ENCODE measurements at regions not wholly inside any gene's neighbourhood (a gene's known extent, or its start where the extent isn't known, plus 50 kb on each side); places are given as distances from the start of the nearest gene placed in this dataset.

GRCh38 chr4:8770518-8771257, 101.0 kb downstream of the HMX1 start:
- 37% methylated on average over 20 of the region's 20 CpGs for WGBS (ENCODE audit: insufficient coverage, insufficient replicate concordance, low lambda C conversion rate, missing lambda C conversion rate)
- no peak for DNase-seq (ENCODE audit: low read depth, low spot score)
- Histone ChIP-seq H3K4me3 (no peak overlapping the region), H3K27me3 (replicated peaks in 1 of 2; ENCODE audit: control insufficient read depth in 2 of 2, insufficient read depth in 2 of 2, low read length in 1 of 2) (no peaks in the 10 kb centered on the region), H3K36me3 (ENCODE audit: control insufficient read depth in 2 of 2, insufficient read depth in 2 of 2, low read length in 1 of 2) (no peaks in the 10 kb centered on the region), H3K79me2 (ENCODE audit: control insufficient read depth, insufficient read depth, low read length) (no peaks in the 10 kb centered on the region), H4K20me1 (ENCODE audit: control insufficient read depth, insufficient read depth) (no peaks in the 10 kb centered on the region), H3K4me1 (ENCODE audit: control insufficient read depth, insufficient read depth, low read length) (no peaks in the 10 kb centered on the region), H3K4me2 (ENCODE audit: control insufficient read depth, insufficient read depth) (no peak overlapping the region), H3K9ac (ENCODE audit: control insufficient read depth, insufficient read depth, low read length) (no peak overlapping the region), H3K27ac (ENCODE audit: control insufficient read depth, insufficient read depth) (no peak overlapping the region), H3K9me3 (replicated peaks; ENCODE audit: control insufficient read depth, insufficient read depth, low read length) (no peaks in the 10 kb centered on the region), H2AFZ (ENCODE audit: control insufficient read depth, low read depth, low read length) (no peak overlapping the region)
- ChIA-PET CTCF (no interaction called here), RAD21 (ENCODE audit: unreplicated experiment) (no interaction called here), POLR2A (no interaction called here), SMC1A (ENCODE audit: uncharacterized antibody, unreplicated experiment) (no interaction called here)
- no peak for ATAC-seq
- FAIRE-seq, result no peak
- intact Hi-C loops (cut with micrococcal nuclease; ENCODE audit: unreplicated experiment), result no loop called here
- no TSS peak for BruUV-seq (replicated peaks)
- in situ Hi-C loops (cut with MboI), result no loop called here
- TF ChIP-seq ZBED1 (IDR thresholded peaks at IDR 0.05; ENCODE audit: borderline replicate concordance) (no peak), HDAC2 (IDR thresholded peaks at IDR 0.05) (no peak), SREBF2 (IDR thresholded peaks at IDR 0.05; ENCODE audit: low read length) (no peak), WRNIP1 (IDR thresholded peaks at IDR 0.05; ENCODE audit: borderline replicate concordance, low read depth, low read length) (no peak), USF2 (IDR thresholded peaks at IDR 0.05; ENCODE audit: borderline replicate concordance, low read depth, low read length) (no peak), JUNB (IDR thresholded peaks at IDR 0.05) (no peak), BHLHE40 (IDR thresholded peaks at IDR 0.05; ENCODE audit: borderline replicate concordance in 1 of 2, low read depth in 2 of 2, low read length in 1 of 2) (no peak), ZNF384 (IDR thresholded peaks at IDR 0.05; ENCODE audit: borderline replicate concordance, low read depth, low read length) (no peak), FOS (IDR thresholded peaks at IDR 0.05; ENCODE audit: borderline replicate concordance, extremely low read depth, insufficient read length) (no peak), IRF5 (IDR thresholded peaks at IDR 0.05; ENCODE audit: borderline replicate concordance) (no peak), MYB (IDR thresholded peaks at IDR 0.05; ENCODE audit: borderline replicate concordance, low read depth, low read length) (no peak), JUND (IDR thresholded peaks at IDR 0.05; ENCODE audit: low read depth, low read length) (no peak), ZSCAN29 (IDR thresholded peaks at IDR 0.05) (no peak), TAF1 (IDR thresholded peaks at IDR 0.05; ENCODE audit: borderline replicate concordance, low read depth, low read length) (no peak), ATF7 (IDR thresholded peaks at IDR 0.05; ENCODE audit: low read depth) (no peak)
- TF ChIP-seq, protein P1, sequence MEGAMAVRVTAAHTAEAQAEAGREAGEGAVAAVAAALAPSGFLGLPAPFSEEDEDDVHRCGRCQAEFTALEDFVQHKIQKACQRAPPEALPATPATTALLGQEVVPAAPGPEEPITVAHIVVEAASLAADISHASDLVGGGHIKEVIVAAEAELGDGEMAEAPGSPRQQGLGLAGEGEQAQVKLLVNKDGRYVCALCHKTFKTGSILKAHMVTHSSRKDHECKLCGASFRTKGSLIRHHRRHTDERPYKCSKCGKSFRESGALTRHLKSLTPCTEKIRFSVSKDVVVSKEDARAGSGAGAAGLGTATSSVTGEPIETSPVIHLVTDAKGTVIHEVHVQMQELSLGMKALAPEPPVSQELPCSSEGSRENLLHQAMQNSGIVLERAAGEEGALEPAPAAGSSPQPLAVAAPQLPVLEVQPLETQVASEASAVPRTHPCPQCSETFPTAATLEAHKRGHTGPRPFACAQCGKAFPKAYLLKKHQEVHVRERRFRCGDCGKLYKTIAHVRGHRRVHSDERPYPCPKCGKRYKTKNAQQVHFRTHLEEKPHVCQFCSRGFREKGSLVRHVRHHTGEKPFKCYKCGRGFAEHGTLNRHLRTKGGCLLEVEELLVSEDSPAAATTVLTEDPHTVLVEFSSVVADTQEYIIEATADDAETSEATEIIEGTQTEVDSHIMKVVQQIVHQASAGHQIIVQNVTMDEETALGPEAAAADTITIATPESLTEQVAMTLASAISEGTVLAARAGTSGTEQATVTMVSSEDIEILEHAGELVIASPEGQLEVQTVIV (IDR thresholded peaks at IDR 0.05; ENCODE audit: borderline replicate concordance, partially characterized antibody), result no peak
- TF ChIP-seq, protein P2, sequence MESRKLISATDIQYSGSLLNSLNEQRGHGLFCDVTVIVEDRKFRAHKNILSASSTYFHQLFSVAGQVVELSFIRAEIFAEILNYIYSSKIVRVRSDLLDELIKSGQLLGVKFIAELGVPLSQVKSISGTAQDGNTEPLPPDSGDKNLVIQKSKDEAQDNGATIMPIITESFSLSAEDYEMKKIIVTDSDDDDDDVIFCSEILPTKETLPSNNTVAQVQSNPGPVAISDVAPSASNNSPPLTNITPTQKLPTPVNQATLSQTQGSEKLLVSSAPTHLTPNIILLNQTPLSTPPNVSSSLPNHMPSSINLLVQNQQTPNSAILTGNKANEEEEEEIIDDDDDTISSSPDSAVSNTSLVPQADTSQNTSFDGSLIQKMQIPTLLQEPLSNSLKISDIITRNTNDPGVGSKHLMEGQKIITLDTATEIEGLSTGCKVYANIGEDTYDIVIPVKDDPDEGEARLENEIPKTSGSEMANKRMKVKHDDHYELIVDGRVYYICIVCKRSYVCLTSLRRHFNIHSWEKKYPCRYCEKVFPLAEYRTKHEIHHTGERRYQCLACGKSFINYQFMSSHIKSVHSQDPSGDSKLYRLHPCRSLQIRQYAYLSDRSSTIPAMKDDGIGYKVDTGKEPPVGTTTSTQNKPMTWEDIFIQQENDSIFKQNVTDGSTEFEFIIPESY (IDR thresholded peaks at IDR 0.05), result no peak
